Medulla oblongata (tissue), 1 donor: ENCODE measurements at regions not wholly inside any gene's neighbourhood (a gene's known extent, or its start where the extent isn't known, plus 50 kb on each side); places are given as distances from the start of the nearest gene placed in this dataset.

Source experiments
- DNase-seq: peaks from one replicate; pipeline ENCODE4 v3.0.0-alpha.2; 2015; ENCODE audit errors: extremely low spot score

DNA sequence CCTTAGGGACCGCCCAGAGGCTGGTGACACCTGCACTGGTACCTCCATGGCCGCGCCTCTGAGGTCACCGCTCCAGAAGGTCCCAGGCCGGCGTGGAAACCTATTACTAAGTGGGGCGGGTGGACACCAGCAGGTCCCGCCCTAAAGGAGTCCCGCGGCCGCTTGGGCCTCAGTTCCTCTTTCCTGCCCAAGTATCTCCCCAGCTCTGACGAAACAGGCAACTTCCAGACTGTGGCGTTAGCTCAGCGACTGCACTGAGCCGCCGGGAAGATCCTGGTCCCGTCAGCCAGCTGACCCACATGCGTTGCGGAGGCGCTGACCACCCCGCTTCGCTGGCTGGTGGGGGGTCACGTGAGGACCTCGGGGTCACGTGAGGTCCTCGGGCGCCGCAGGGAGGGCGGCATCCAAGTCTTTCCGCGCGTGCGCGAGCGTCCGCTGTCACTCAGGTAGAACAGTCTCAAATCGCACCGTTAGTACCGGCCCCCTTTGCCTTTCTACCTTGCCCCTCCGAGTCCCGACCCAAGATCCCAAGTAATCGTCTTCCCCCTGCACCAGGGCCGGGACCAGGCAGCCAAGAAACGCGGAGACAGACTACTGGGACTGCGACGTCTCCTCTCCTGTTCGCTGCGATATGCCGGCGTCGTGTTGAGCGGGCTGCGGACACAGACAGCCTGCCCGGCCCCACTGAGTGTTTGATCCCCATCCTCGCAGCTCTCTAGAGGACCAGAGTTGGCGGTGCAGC lies 53.7 kb upstream of the KDM4C start:
- no peak for DNase-seq

DNA sequence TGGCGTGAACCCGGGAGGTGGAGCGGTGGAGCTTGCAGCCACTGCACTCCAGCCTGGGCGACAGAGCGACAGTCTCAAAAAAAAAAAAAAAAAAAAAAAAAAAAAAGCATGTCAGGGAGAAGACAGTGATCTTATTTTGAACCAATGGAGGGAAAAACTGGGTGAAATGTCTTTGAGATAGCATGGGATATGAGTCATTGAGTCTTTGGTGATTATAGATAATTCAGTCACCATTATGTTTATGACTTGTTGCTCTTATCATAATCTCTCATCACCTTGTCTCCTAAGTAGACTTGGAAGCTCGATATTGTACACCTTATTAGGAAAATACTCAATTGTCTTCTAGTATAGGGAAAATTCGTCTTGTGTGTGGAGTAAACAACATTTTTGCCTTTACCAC lies 55.1 kb upstream of the KDM4C start:
- DNase-seq: no peak

DNA sequence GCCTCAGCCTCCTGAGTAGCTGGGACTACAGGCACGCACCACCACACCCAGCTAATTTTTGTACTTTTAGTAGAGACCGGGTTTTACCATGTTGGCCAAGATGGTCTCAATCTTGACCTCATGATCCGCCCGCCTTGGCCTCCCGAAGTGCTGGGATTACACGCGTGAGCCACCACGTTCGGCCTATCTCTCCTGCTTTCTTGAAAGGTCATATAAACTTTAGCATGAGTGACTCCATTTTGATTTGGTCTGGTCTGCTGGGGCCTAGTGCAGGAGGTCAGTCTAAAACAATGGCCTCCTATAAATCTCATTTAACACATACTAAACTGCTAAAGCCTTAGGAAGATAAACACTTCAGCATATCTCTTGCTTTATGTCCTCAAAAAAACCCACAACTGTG lies 50.6 kb upstream of the GLDC start:
- DNase-seq: peak; percentile 0

DNA sequence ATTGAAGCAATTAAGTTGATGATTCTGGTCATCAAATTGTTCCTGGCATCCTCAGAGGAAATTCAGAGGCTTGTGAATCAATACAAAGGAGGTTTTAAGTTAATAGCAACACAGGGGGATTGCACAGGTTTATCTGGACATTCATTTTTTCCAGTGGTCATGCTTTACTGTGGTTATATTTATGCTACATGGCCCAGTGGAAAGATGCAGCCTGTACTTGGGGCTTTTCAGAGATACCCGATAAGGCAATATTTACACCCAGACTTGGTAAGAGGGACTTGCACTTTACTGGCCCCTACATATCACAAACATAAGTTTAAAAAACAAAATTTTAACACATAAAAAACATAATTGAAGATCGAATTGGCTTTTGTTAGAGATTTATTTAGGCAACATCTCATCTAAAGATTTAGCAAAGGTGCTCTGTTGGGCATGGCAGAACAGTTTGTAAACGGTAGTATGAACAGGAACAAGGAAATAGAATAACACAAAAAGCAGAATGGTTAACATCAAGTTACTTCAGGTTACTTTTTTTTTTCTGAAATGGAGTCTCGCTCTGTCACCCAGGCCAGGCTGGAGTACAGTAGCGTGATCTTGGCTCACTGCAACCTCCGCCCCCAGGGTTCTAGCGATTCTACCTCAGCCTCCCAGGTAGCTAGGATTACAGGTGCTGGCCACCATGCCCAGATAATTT lies 49.7 kb upstream of the GLDC start:
- DNase-seq: peak; percentile 1
